Neutrophil (primary cell): ENCODE measurements at regions not wholly inside any gene's neighbourhood (a gene's known extent, or its start where the extent isn't known, plus 50 kb on each side); places are given as distances from the start of the nearest gene placed in this dataset.

Experiments
- H3K27ac ChIP-seq: fragments of 200-600 bp; sonication (generic); 2 replicates; pipeline ENCODE4 v1.5.1; 2016; ENCODE audit warnings: mild to moderate bottlenecking, moderate library complexity
- H3K27me3 ChIP-seq: fragments of 200-600 bp; sonication (generic); 2 replicates; pipeline ENCODE4 v1.6.0; 2016; ENCODE audit warnings: mild to moderate bottlenecking
- H3K36me3 ChIP-seq: fragments of 200-600 bp; sonication (generic); 2 replicates; pipeline ENCODE4 v1.5.1; 2017
- H3K4me1 ChIP-seq, 2 experiments: fragments of 200-600 bp in 1 of 2; sonication (generic) in 1 of 2; 1 replicate in 1 of 2; 2 replicates in 1 of 2; pipeline versions ENCODE4 v1.5.1 to v1.6.1; 2013 to 2016; ENCODE audit warnings: low read depth in 1 of 2, low read length in 1 of 2, mild to moderate bottlenecking in 1 of 2, moderate library complexity in 1 of 2; ENCODE audit not compliant: control insufficient read depth in 1 of 2, insufficient read depth in 1 of 2
- H3K4me3 ChIP-seq, 2 experiments: fragments of 200-600 bp in 1 of 2; sonication (generic) in 1 of 2; 1 replicate in 1 of 2; 2 replicates in 1 of 2; pipeline ENCODE4 v1.5.1; 2013 to 2016; ENCODE audit warnings: low read depth in 1 of 2, low read length in 1 of 2, mild to moderate bottlenecking in 1 of 2, moderate library complexity in 1 of 2
- H3K9me3 ChIP-seq: fragments of 200-600 bp; sonication (generic); 2 replicates; pipeline ENCODE4 v1.5.1; 2016
- CTCF ChIP-seq: fragments of 200-600 bp; sonication (generic); IDR thresholded peaks from 2 replicates; pipeline ENCODE4 v1.5.1; 2016; ENCODE audit warnings: antibody characterized with exemption

GRCh38 chr4:10185518-10186227, 69.1 kb upstream of the WDR1 start:
- H3K27me3 ChIP-seq = no peaks in the 10 kb centered on the region
- H3K9me3 ChIP-seq = no peaks in the 10 kb centered on the region
- TF ChIP-seq CTCF = no peak
- H3K27ac ChIP-seq = no peak overlapping the region
- H3K36me3 ChIP-seq = no peaks in the 10 kb centered on the region
- peaks cover 40 to 41% of the 10 kb centered on the region in 2 experiments for H3K4me1 ChIP-seq
- H3K4me3 ChIP-seq = no peak overlapping the region

GRCh38 chr4:10184501-10184938, 67.9 kb upstream of the WDR1 start:
- no peak for TF ChIP-seq CTCF
- Histone ChIP-seq H3K27ac (peak overlapping the region; percentile 92), H3K27me3 (no peaks in the 10 kb centered on the region), H3K36me3 (no peaks in the 10 kb centered on the region), H3K4me3 (no peak overlapping the region), H3K9me3 (no peaks in the 10 kb centered on the region), H3K4me1 (peaks cover 50 to 51% of the 10 kb centered on the region in 2 experiments)

GRCh38 chr4:10184041-10184440, 67.4 kb upstream of the WDR1 start:
- H3K9me3 ChIP-seq = no peaks in the 10 kb centered on the region
- peak overlapping the region; percentile 92 for H3K27ac ChIP-seq
- no peak for TF ChIP-seq CTCF
- H3K4me1 ChIP-seq = peaks cover 50 to 52% of the 10 kb centered on the region in 2 experiments
- no peaks in the 10 kb centered on the region for H3K27me3 ChIP-seq
- H3K4me3 ChIP-seq = no peak overlapping the region
- H3K36me3 ChIP-seq = no peaks in the 10 kb centered on the region

- Histone ChIP-seq H3K4me3 (peak overlapping the region in 1 of 2 experiments; percentile 0), H3K4me1 (peaks cover 50 to 52% of the 10 kb centered on the region in 2 experiments), H3K27me3 (no peaks in the 10 kb centered on the region), H3K27ac (peak overlapping the region; percentile 92), H3K9me3 (no peaks in the 10 kb centered on the region), H3K36me3 (no peaks in the 10 kb centered on the region)
- no peak for TF ChIP-seq CTCF
Measured at GRCh38 chr4:10183462-10183861, 66.9 kb upstream of the WDR1 start.

GRCh38 chr4:10182446-10183424, 66.1 kb upstream of the WDR1 start:
- peak overlapping the region; percentile 92 for H3K27ac ChIP-seq
- H3K4me1 ChIP-seq = peaks cover 50 to 52% of the 10 kb centered on the region in 2 experiments

More at GRCh38 chr4:10182446-10183424, 66.1 kb upstream of the WDR1 start:
- H3K9me3 ChIP-seq = no peaks in the 10 kb centered on the region
- H3K4me3 ChIP-seq = peak overlapping the region in 1 of 2 experiments; percentile 36
- no peak for TF ChIP-seq CTCF
- no peaks in the 10 kb centered on the region for H3K27me3 ChIP-seq
- H3K36me3 ChIP-seq = no peaks in the 10 kb centered on the region
